ENCODE measurements at regions not wholly inside any gene's neighbourhood (a gene's known extent, or its start where the extent isn't known, plus 50 kb on each side); places are given as distances from the start of the nearest gene placed in this dataset.
"Not testable (repeated sequence)": the region's sequence is repeated elsewhere in the genome, so short reads cannot be mapped to it uniquely, and the experiment has no call there.

GRCh38 chr13:111672198-111672597 is 351.8 kb downstream of the TEX29 start:
- not testable (repeated sequence) for DNase-seq

GRCh38 chr13:111678120-111678882 is 357.9 kb downstream of the TEX29 start:
- DNase-seq, result not testable (repeated sequence)

GRCh38 chr13:111679645-111680044 is 359.2 kb downstream of the TEX29 start:
- not testable (repeated sequence) for DNase-seq

DNA sequence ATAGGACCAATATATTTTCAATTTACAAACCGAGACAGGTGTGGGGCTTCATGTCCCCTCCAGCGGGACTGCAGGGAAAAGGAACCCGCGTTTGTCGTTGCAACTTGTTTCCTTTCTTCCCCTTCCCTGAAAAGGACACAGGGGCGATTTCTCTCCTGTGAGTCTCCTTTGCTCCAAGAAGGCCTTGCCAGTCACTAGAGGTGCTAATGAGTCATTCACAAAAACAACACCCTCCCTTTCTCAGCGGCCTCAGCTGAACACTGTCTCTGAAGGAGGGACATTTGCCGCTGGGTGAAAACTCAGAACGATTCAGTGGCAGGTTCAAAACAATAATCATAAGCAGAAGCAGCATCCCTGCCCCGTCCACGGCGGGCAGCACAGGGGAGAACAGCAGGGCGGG is 359.7 kb downstream of the TEX29 start:
- DNase-seq, result not testable (repeated sequence)

GRCh38 chr13:111692028-111692427 is 371.6 kb downstream of the TEX29 start:
- DNase-seq, result not testable (repeated sequence)

DNA sequence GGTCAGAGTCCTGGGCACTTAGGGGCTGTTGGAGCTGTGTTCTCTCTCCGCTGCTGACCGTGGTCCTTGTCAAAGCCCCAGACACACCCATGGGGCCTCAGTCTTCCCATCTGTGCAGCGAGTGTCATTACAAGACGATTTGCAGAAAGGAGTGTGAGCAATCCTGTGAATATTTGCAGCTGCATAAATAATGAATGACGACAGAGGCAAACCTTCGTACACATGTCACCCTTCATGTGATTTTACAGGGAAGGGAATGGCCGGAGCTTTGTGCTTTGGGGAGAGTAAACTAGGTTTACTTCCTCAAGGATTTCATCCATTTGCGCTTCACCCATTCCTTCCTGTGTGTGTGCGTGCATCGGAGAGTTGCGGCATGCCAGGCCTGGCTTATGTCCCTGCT is 370.8 kb upstream of the SOX1 start:
- not testable (repeated sequence) for DNase-seq

DNA sequence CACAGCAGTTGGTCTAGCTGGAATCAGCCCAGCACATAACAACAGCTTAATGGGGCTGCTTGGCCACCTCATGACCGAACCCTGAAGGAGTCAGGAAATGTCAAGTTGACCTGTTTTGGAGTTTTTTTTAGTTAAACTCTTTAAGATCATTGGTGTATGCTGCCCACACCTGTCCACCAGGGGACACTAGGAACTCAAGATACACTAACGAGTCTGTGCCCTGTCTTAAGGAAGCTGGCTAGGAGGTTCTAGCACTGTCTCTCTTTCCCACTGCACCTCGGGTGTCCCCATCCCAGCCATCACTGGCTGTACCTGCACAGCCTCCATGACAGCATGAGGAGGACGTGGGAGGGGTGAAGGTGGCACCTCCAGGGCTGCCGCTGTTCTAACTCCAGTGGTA is 364.9 kb upstream of the SOX1 start:
- not testable (repeated sequence) for DNase-seq

Measured in fibroblast of skin of scalp (primary cell).